Nucleus accumbens (tissue), 56 donors: ENCODE measurements at regions not wholly inside any gene's neighbourhood (a gene's known extent, or its start where the extent isn't known, plus 50 kb on each side); places are given as distances from the start of the nearest gene placed in this dataset.
"Not testable (repeated sequence)": the region's sequence is repeated elsewhere in the genome, so short reads cannot be mapped to it uniquely, and the experiment has no call there.

Experiments used
- DNase-seq, 56 donors: peaks; one replicate each; lab custom pipeline; 2025; lab: John Stamatoyannopoulos, UW

DNA sequence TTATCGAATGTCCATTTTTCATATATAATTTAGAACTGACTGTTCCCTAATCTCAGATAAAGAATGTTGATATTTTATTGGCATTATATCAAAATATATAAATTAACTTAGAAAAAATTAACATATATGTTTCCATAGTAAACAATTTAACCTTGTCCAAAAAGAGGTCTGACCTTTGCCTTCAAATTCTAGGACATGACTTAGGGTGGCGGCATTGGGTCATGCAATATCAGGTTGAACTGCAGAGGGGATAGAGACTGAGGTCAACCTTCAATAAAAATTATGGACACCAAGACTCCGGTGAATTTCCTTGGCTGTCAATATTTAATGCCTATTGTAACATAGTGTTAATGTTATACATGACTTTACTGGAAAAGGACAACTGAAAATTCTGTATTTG, 199.8 kb downstream of the RPL10L start:
- DNase-seq: no peak

DNA sequence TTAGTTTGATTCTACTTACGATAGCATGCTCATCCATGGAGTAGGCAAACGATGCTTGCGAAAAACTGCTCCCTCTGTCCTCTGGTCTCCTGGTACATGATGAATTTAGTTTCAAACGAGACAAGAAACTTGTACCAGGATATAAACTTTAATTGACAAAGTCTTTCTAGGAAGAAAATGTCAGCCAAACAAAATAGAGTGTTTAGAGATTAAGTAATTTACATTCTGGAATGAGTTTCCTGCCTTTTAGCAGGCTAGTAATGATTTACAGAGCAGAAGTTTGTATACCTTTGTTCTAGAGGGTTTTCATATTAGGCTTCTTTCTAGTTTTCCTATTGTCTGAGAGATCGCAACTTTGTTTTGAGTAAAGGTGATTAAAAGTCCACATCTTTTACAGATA, 206.9 kb downstream of the RPL10L start:
- DNase-seq: no peak

DNA sequence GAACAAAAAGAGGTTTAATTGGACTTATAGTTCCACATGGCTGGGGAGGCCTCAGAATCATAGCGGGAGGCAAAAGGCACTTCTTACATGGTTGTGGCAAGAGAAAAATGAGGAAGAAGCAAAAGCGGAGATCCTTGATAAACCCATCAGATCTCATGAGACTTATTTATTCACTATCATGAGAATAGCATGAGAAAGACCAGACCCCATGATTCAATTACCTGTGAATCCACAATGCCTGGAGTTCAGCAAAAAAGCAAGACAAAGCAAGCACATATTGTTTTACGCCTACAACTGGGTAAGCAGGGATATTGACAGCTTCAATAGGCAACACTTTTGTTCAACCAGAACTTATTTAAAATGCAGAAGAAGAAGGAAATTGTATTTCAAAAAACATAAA, 218.2 kb downstream of the RPL10L start:
- DNase-seq: no peak

DNA sequence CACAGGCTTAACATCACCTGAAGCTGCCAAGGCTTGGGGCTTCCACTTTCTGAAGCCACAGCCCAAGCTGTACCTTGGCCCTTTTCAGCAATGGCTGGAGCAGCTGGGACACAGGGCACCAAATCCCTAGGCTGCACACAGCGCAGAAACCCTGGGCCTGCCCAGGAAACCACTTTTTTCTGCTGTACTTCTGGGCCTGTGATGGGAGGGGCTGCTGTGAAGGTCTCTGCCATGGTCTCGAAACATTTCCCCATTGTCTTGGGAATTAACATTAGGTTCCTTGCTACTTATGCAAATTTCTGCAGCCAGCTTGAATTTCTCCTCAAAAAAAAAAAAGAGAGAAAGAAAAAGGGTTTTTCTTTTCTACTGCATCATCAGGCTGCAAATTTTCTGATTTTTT, 219.1 kb downstream of the RPL10L start:
- DNase-seq: no peak

DNA sequence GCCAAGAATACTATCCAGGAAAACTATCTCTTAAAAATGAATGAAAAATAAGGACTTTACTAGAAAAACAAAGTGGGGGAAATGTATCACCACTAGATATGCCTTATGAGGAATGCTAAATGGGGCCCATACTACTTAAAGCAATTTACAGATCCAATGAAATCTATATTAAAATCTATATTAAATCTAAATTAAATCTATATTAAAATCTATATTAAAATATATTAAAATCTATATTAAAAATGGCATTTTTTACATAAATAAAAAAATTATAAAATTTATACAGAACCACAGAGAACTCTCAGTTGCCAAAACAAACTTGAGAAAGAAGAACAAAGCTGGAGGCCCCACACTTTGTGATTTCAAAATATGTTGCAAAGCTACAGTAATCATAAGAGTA, 234.5 kb downstream of the RPL10L start:
- no peak for DNase-seq

DNA sequence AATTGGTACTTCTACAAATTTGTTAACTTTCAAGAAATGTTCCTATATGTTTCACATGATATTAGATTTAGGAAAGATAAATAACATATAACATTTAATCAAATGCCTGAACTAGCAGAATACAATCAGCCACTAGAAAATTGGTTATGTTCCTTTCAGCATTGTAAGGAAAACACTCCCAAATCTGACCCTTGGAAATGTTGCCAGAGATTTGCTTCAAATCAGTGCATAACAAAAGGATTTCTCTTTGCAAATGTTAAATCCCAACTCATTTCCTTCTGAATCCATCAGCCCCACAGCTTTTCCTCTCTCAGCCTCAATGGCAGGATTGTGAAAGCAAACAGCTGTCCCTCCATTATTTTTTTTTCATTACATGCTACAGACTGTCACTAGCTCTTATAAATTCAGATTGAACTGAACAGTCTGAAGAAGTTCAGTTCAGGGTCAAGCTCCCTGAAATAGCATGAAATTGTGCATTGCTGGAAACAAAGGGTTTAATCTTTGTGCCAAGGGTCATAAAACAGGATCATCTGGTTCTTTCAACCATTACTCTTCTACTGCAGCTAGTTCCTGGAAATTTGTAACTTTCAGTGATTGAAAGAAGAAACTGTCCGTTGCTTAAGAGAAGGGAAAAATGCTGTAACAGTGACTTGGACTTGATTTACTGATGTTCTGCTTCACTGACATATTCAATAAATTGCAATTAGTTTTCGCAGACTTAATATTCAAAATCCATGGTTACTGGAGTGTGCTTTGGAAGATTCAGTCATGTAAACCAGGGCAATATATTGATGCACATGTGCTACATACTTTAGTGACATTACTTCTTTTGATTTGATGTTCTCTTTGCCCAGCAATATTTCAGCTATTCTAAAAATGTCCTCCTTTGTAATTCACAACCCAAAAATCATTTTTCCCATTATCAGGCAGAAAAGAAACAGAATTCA, 246.4 kb downstream of the RPL10L start:
- no peak for DNase-seq

DNA sequence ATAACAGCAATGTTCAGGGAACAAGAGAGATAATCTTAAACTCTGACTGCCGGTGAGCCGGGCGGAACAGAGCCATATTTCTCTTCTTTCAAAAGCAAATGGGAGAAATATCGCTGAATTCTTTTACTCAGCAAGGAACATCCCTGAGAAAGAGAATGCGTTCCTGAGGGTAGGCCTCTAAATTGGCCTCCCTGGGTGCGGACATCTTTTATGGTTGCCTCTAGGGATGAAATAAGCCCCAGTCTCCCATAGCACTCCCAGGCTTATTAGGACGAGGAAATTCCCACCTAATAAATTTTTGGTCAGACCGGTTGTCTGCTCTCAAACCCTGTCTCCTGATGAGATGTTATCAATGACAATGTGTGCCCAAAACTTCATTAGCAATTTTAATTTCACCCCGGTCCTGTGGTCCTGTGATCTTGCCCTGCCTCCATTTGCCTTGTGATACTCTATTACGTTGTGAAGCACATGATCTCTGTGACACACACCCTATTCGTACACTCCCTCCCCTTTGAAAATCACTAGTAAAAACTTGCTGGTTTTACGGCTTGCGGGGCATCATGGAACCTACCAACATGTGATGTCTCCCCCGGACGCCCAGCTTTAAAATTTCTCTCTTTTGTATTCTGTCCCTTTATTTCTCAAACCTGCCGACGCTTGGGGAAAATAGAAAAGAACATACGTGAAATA, 249.4 kb downstream of the RPL10L start:
- not testable (repeated sequence) for DNase-seq

DNA sequence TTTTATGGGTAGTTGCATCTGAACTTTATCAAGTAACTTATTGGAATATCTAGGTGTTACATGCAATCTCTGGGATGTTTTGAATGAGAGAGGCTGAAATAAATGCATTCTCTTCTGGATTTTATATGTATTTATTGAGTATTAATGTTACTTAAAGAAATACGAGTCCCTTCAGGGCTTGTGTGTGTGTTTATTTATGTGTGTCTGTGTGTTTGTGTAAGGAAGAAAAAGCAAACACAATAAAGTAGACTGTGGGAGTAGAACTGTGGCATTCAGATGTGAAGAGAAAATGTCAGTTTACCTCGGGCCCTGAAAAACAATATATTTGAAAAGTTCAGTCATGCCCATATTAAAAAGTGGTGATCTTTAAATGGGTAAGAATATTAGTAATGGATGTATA, 250.5 kb downstream of the RPL10L start:
- no peak for DNase-seq

DNA sequence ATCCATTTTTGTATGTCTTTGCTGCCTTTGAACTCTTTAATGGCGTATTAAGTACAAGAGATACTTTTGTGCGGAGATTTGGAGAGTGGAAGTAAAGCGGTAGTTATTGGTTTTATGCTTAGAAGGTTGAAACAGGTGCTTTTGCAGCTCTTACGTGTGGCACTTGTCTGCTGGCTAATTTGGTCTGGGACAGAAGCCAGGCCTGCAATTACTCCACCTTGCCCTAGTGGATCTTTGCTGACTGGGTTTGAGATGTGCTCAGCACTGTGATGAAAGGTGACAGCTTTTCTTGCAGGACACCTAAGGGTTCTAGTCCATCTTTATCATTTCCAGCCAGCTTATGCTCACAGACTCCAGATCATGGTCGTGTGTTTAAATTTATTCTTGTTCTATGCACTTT, 252.5 kb downstream of the RPL10L start:
- no peak for DNase-seq

DNA sequence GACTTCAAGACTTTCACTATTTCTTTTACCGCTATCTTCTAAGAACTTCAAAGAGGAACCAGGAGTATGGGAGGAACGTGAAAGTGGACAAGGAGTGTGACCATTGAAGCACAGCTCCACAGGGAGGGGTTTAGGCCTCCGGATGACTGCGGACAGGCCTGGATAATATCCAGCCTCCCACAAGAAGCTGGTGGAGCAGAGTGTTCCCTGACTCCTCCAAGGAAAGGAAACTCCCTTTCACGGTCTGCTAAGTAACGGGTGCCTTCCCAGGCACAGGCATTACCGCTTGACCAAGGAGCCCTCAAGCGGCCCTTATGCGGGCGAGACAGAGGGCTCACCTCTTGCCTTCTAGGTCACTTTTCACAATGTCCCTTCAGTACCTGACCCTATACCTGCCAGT, 267.0 kb downstream of the RPL10L start:
- DNase-seq: no peak

DNA sequence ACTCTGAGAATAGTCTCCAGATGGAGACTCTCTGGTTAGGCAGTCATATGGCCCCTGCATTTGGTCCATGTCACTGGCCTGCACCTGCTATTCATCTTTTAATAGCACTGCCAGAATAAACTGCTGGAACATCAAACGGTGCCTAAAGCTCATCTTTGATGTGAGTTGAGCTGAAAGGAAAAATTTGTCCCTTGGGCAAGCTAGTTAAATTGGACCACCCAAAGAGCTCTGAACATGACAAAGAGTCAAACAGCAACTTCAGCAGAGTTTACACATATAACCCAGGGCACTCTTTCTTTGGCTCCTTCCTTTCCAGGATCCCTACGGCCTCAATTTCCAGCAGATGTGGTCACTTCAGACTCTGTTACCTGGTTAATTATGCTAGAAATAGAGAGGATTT, 269.9 kb downstream of the RPL10L start:
- no peak for DNase-seq

DNA sequence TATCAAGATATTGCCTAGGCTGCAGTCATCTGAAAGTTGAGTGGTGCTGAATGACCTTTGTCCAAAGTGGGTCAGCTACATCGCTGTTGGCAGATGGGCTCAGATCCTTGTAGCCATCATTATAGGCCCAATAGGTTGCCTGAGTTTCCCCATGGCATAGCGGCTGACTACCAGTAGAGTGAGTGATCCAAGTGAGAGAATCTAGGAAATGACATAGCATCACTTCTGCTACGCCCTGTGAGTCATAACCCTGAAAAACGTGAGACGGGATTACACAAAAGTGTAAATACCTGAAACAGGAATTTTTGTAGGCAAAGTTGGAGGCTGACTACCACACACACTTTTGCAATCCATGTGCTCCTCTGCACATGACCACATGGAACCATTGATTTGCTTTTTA, 273.3 kb downstream of the RPL10L start:
- DNase-seq: no peak

DNA sequence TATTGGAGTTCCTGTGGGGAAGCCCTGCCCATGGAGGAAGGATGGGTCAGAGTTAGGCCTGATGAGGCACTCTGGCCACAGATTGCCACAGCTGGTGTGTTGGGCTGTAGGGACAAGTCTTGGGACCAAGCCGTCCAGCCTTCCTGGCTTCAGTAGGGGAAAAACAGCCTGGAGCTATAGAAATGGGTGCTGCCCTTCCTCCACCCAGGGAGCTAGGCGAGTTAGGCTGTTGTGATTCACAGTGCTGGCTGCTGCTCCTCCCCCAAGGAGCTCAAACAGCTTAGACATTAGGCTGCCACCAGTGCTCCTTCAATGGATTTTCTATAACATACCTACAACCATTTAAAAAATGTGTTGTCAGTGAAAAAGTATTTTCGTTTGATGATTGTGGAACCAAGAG, 274.3 kb downstream of the RPL10L start:
- DNase-seq: no peak

DNA sequence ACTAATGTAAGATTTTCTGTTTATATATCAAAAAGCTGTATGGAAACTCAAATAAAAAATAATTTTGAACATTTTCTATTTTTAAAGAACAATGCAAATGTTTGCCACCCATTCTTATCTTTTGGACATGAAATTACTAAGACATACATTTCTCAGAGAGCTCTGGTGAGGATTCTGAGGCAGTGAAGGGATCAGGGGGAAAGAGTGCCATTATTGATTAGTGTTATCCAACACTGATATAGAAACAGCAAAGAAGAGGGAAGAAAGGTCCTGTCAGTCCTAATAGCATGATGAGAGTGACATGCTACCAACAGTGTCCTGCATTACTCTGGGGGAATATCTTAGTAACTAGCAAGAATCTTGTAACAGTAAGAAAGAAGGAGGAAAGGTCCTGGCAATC, 282.2 kb downstream of the RPL10L start:
- DNase-seq: no peak

DNA sequence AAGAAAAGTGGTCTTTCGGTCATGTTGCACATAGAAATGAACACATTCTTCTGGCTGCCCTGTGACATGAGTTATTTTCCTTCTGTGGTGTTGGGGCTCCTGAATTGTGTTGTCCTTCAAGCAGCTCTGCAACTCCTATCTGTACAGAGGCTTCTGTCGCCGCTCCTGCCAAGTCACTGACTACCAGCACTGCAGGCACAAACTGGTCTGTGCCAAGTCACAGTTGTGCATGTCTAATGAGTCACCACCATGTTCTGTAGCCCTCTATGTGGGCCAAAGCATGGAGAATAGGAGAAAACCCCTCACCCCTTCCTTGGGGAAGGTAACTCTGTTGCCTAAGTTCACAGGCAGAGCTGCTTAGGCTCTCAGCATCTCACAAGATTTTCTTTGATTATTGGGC, 283.3 kb downstream of the RPL10L start:
- DNase-seq: no peak

DNA sequence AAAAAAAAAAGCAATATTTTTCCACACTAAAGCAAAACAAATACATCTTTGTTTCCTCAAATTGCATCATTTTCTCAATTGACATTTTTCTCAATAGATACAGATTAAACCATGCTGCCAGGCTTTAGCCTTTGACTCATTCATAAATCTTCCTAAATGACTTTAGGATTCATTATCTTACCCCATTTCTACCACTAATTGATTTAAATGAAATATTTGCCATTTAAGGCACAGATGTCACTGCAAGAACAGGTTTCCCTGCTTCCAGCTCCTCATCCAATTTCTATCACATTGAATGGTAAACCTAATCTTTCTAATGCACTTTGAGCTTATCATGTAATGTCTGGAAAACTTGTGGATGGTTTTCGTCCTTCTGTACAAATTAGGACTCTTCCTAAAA, 298.7 kb downstream of the RPL10L start:
- no peak for DNase-seq

DNA sequence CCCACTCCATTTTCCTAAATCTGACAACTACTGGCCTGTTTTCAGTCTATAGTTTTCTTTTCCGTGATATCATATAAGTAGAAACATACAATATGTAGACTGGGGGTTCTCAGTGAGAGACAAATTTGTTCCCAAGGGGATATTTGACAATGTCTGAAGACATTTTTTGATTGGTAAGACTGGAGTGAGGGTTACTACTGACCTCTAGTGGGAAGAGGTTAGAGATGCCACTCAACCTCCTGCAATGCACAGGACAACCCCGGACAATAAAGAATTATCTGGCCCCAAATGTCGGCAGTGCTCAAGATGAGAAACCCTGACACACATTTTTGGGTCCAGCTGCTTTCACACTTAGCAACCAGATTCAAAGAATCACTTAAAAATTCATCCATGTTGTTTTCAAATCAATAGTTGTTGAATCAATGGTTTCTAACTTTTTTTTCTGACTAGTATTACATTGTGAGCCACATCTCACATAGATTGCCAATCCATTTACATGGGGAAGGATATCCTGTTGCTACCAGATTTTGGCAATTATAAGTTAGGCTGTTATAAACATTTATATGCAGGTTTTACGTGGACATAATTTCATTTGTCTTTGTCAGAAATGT, 307.1 kb downstream of the RPL10L start:
- DNase-seq: no peak

DNA sequence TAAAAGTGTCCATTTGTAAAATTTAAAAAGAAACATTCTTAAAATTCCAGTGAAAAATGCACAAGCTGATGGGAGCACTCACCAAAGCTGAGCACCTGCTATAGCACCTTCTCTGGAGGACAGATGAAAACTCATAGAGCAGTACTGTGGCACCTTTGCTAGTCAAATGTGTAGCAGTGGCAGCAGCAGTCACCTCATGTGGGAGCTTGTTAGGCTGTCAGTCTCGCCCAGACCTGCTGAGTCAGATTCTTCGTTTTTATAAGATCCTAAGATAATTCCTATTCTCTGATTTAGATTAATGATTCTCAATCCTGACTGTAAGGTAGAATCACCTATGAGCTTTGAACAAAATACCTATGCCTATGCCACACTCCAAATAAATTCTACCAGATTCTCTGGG, 325.8 kb downstream of the RPL10L start:
- no peak for DNase-seq

DNA sequence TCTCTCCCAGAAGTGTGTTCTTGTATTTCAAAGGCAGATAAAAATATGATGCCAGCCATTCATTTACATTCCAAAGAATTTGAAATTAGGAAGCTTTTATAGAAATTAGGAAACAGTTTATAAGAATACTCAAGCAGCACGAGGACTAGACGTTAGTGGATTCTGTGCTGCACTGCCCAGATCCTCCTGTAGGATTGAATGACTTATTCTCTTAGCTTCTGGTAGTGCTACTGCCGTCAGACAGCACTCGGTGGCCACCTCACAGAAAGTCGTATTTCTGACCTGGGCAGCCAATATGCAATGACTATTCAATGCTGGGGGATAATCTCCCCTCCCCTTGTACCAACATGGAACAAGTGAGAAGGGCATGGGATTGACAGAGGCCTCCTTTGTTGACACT, 326.4 kb downstream of the RPL10L start:
- no peak for DNase-seq

DNA sequence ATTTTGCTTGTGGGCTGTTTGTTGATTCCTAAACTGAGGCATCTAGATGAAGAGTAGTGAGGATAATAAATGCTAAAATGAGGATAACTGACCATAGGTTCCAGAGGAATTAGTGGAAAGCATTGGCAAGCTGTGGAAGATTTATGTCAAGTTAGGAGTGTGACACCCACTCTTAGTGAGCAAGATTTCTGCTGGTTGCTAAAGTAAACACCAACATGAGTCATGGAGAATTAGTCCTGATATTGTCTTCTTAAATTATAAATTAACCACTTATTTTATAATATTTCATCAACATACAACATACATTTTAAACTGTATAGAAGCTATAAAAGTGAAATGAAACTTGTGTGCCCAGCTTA, 328.2 kb downstream of the RPL10L start:
- DNase-seq: no peak

DNA sequence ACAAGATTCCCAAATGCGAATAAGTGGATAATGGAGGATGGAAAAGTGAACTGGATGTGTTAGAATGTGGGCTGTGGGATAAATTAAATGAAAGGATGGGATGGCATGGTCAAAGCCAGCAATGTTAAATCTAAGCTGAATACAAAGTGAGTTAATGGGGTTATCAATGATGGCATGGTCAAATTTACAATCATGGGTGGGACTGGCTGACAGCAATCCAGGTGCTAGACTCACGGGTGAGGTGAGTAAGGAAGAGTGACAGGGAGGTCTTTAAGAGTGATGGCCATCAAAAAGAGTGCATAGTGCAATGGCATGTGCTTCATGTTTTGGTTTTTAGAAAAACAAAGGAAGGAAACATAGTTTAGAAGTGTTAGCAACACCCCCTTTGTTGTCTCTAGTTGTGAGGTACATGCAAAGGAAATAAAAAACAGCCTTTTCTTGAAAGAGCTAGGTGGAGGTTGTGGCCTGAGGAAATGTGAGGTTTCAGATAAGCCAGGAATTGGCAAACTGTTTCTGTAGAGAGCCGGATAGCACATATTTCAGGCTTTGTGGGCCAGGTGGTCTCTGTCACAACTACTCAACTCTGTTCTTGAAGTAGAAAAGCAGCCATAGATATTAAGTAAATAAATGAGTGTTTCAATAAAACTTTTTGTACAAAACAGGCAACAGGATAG, 328.7 kb downstream of the RPL10L start:
- no peak for DNase-seq
